Neural cell (in vitro differentiated cells): ENCODE measurements at regions not wholly inside any gene's neighbourhood (a gene's known extent, or its start where the extent isn't known, plus 50 kb on each side); places are given as distances from the start of the nearest gene placed in this dataset.

Source experiments
- CTCF ChIP-seq: fragments of 450-650 bp; IDR thresholded peaks from 2 replicates; pipeline ENCODE4 v1.5.1; 2014; ENCODE audit warnings: antibody characterized with exemption, mild to moderate bottlenecking, moderate library complexity; ENCODE audit not compliant: poor library complexity, severe bottlenecking
- EZH2 ChIP-seq: fragments of 200-600, 300-800 bp; shearing (Covaris generic), sonication (generic); IDR thresholded peaks from 2 replicates; pipeline ENCODE4 v1.6.1; 2014; ENCODE audit warnings: antibody characterized with exemption, low read length, borderline replicate concordance, mild to moderate bottlenecking; ENCODE audit not compliant: insufficient read depth, poor library complexity, severe bottlenecking
- POLR2AphosphoS5 ChIP-seq: IDR thresholded peaks from 2 replicates; pipeline ENCODE4 v1.6.1; 2012
- RAD21 ChIP-seq: fragments of 450-650 bp; conservative IDR thresholded peaks from 2 replicates; pipeline ENCODE4 v1.6.1; 2014; ENCODE audit warnings: antibody characterized with exemption, mild to moderate bottlenecking, moderate library complexity
- TAF1 ChIP-seq: IDR thresholded peaks from 2 replicates; pipeline ENCODE4 v1.6.1; 2012; ENCODE audit warnings: low read depth

GRCh38 chr10:78864761-78865537 lies 203.8 kb upstream of the ZMIZ1 start:
- TF ChIP-seq TAF1 (no peak), POLR2AphosphoS5 (no peak), CTCF (no peak), EZH2 (no peak), RAD21 (no peak)
